Kidney epithelial cell (primary cell): ENCODE measurements at regions not wholly inside any gene's neighbourhood (a gene's known extent, or its start where the extent isn't known, plus 50 kb on each side); places are given as distances from the start of the nearest gene placed in this dataset.
"Not testable (repeated sequence)": the region's sequence is repeated elsewhere in the genome, so short reads cannot be mapped to it uniquely, and the experiment has no call there.

Source experiments
- DNase-seq: peaks from one replicate; pipeline ENCODE4 v3.0.0-alpha.2; 2010; ENCODE audit warnings: low read depth
- H3K27me3 ChIP-seq: 2 replicates; pipeline ENCODE4 v1.6.0; 2011; ENCODE audit warnings: low read length; ENCODE audit not compliant: control insufficient read depth, insufficient read depth
- H3K36me3 ChIP-seq: 2 replicates; pipeline ENCODE4 v1.5.1; 2011; ENCODE audit warnings: low read length; ENCODE audit not compliant: control insufficient read depth, insufficient read depth
- H3K4me3 ChIP-seq: 2 replicates; pipeline ENCODE4 v1.5.1; 2011; ENCODE audit warnings: low read depth, mild to moderate bottlenecking, control low read depth, low read length
- TF ChIP-seq, protein P1 (sequence below): IDR thresholded peaks from 2 replicates; pipeline ENCODE4 v1.5.1; 2011; ENCODE audit warnings: mild to moderate bottlenecking, moderate library complexity, low read length, control low read depth, inconsistent platforms; ENCODE audit not compliant: insufficient read depth, poor library complexity, severe bottlenecking

DNA sequence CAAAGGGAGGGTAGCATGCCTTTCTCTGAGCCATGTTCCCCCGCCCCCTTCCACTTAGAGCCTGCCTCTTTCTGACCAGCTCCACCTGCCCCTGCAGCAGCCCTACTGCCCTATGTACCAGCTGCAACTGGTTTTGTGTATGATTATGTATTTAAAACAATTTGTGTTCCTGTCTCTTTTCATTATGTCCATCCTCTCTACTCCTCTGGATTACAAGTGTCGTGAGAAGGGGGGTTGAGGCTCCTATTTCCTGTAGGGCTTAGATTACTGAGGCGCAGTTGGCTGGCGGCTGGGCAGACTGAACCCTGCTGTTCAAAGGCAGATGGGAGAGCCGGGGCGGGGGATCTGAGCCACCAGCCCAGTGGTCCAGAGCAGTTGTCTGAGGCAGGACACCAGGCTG is 213.3 kb downstream of the KCNRG start:
- Histone ChIP-seq H3K4me3 (no peak overlapping the region), H3K27me3 (no peaks in the 10 kb centered on the region), H3K36me3 (no peaks in the 10 kb centered on the region)
- DNase-seq = no peak
- TF ChIP-seq, protein P1, sequence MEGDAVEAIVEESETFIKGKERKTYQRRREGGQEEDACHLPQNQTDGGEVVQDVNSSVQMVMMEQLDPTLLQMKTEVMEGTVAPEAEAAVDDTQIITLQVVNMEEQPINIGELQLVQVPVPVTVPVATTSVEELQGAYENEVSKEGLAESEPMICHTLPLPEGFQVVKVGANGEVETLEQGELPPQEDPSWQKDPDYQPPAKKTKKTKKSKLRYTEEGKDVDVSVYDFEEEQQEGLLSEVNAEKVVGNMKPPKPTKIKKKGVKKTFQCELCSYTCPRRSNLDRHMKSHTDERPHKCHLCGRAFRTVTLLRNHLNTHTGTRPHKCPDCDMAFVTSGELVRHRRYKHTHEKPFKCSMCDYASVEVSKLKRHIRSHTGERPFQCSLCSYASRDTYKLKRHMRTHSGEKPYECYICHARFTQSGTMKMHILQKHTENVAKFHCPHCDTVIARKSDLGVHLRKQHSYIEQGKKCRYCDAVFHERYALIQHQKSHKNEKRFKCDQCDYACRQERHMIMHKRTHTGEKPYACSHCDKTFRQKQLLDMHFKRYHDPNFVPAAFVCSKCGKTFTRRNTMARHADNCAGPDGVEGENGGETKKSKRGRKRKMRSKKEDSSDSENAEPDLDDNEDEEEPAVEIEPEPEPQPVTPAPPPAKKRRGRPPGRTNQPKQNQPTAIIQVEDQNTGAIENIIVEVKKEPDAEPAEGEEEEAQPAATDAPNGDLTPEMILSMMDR = no peak

DNA sequence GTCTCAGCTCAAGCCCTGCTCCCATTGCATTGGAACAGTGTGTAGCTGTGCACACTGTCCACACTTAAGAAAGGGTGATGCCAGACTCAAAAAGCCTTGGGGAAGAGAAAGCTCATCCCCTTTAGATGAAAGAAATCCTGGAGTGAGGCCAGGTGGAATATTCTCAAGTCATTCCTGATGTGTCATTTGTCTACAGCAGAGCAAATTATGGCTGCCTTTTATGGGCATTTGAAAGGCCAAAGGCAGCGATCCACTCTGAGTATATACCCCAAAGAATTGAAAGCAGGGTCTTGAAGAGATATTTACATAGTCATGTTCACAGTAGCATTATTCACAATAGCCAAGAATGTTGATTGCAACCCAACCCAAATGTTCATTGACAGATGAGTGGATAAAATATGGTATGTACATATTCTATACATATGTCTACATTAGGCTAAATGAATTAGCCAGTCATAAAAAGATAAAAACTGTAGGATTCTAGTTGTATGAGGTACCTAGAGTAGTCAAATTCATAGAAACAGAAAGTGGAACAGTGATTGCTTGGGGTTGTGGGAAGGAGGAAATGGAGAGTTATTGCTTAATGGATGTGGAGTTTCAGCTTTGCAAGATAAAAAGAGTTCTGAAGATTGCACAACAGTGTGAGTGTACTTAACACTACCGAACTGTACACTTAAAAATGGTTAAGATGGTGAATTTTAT is 214.9 kb downstream of the KCNRG start:
- no peak overlapping the region for H3K4me3 ChIP-seq
- H3K27me3 ChIP-seq = no peaks in the 10 kb centered on the region
- TF ChIP-seq, protein P1 = no peak
- H3K36me3 ChIP-seq = no peaks in the 10 kb centered on the region
- no peak for DNase-seq

DNA sequence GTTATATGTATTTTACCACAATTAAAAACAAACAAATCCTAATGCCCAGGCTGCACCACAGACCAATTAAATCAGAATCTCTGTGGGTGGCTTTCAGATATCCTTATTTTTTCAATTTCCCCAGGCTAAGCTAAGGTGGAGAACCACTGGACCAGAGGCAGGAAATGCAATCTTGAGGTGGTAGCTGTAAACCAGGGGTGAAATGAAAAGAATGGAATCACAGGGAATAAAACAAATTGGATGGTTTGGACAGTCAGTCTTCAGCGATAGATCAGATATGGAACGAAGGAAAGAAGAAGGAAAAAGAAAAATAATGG is 215.4 kb downstream of the KCNRG start:
- DNase-seq = no peak
- H3K4me3 ChIP-seq = no peak overlapping the region
- TF ChIP-seq, protein P1 = no peak

DNA sequence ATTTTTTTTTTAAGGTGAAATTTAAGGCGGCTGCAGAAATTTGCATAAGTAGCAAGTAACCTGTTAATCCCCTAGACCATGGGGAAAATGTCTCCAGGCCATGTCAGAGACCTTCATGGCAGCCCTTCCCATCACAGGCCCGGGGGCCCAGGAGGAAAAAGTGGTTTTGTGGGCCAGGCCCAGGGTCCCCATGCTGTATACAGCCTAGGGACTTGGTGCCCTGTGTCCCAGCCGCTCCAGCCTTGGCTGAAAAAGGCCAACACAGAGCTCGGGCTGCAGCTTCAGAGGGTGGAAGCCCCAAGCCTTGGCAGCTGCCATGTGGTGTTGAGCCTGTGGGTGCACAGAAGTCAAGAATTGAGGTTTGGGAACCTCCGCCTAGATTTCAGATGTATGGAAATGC is 218.3 kb downstream of the KCNRG start:
- not testable (repeated sequence) for H3K27me3 ChIP-seq, H3K4me3 ChIP-seq, H3K36me3 ChIP-seq, DNase-seq

More for the DNA sequence above, 215.4 kb downstream of the KCNRG start:
- Histone ChIP-seq H3K27me3 (no peaks in the 10 kb centered on the region), H3K36me3 (no peaks in the 10 kb centered on the region)

DNA sequence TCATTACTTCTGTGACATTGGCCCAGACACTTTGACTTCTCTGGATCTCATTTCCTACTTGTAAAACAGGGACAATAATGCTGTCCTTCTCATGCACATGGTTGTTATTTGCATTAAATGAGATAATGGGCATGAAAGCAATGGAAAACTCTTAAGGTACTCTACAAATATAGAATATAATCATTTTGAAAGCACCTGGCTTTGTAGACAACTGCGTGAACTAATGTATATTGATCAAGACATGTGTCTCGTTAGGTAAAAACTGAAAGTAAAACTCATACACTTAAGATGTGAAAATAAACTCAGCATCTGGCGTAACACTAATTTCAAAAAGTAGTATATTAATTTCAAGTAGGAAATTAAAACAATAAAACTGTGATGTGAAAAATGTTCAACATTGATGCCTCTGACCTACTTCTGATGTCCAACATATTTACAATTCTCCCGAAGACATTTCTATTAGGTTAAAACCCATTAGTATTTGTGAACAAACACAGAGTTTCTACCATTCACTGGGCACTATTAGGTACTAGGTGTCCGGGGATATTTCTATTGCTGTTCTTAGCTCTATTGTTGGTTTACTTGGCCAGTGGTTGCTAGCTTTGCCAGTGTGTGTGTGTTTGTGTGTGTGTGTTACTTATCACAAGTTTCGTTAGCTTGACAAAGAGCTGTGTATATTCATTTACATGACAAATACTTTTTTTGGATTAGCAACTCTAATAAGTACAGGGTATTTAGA is 220.5 kb downstream of the KCNRG start:
- no peaks in the 10 kb centered on the region for H3K36me3 ChIP-seq
- H3K27me3 ChIP-seq = no peaks in the 10 kb centered on the region
- no peak overlapping the region for H3K4me3 ChIP-seq
- DNase-seq = no peak
- TF ChIP-seq, protein P1 = no peak

DNA sequence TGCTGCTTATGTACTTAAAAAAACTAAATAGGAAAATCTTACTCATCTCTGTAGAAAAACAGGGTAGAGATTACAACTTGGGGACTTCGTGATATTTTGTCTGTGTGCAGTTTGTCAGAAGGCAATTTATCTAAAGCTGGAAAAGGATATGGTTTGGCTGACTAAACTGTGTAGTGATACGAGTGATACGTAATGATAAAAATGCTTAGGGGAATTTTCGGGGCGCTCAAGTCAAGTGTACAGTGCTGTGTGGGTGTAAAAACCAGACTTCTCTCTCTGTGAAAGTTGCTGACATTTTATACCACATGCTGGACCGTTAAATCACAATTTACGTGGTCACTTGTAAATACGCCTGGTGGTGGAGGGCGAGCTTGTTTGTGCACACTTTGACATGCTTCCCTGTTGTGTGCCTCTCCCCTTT is 221.7 kb downstream of the KCNRG start:
- no peak for DNase-seq
- H3K27me3 ChIP-seq = no peaks in the 10 kb centered on the region
- TF ChIP-seq, protein P1 = no peak
- H3K4me3 ChIP-seq = no peak overlapping the region
- no peaks in the 10 kb centered on the region for H3K36me3 ChIP-seq
